Naive thymus-derived CD4-positive, alpha-beta T cell (primary cell): ENCODE measurements at regions not wholly inside any gene's neighbourhood (a gene's known extent, or its start where the extent isn't known, plus 50 kb on each side); places are given as distances from the start of the nearest gene placed in this dataset.

ENCODE experiments used
- ATAC-seq: fragments of 150-1000 bp; cut with Tn5 transposase; 2 replicates; pipeline ENCODE4 v1.10.0; 2021; ENCODE audit warnings: mild to moderate bottlenecking, moderate library complexity
- CTCF ChIA-PET: fragments of 350-600 bp; sonication (Branson Sonifier 250); formaldehyde crosslinking; loops from one replicate; lab custom pipeline; 2021; ENCODE audit warnings: antibody characterized with exemption; lab: Charles Lee
- POLR2A ChIA-PET: fragments of 350-600 bp; sonication (Branson Sonifier 250); formaldehyde crosslinking; loops from one replicate; lab custom pipeline; 2021; ENCODE audit warnings: antibody characterized with exemption, inconsistent platforms; lab: Charles Lee
- DNase-seq, 9 donors: peaks; one replicate each; pipeline versions ENCODE4 v3.0.0 to v3.0.0-alpha.2; 2020 to 2022; ENCODE audit warnings: mixed read lengths in 1 of 9
- H3K27ac ChIP-seq: one replicate; pipeline ENCODE4 v1.7.0; 2013; ENCODE audit warnings: mild to moderate bottlenecking, low read depth, low read length, moderate library complexity
- H3K27me3 ChIP-seq, 2 donors: one replicate each; pipeline ENCODE4 v1.7.0; 2013; ENCODE audit warnings: low read length in 2 of 2, mild to moderate bottlenecking in 2 of 2, moderate library complexity in 2 of 2; ENCODE audit not compliant: control insufficient read depth in 2 of 2, insufficient read depth in 2 of 2
- H3K36me3 ChIP-seq, 3 experiments: 1 replicate in 2 of 3; 2 replicates in 1 of 3; pipeline ENCODE4 v1.7.0; 2013; ENCODE audit warnings: low read length in 3 of 3, mild to moderate bottlenecking in 3 of 3, moderate library complexity in 1 of 3; ENCODE audit not compliant: insufficient read depth in 3 of 3, control insufficient read depth in 2 of 3
- H3K4me1 ChIP-seq, 2 donors: one replicate each; pipeline ENCODE4 v1.7.0; 2013; ENCODE audit warnings: low read length in 2 of 2, mild to moderate bottlenecking in 2 of 2, moderate library complexity in 1 of 2; ENCODE audit not compliant: control insufficient read depth in 2 of 2, insufficient read depth in 2 of 2
- H3K4me3 ChIP-seq: 2 replicates; pipeline ENCODE4 v1.7.0; 2013; ENCODE audit warnings: mild to moderate bottlenecking, low read length
- H3K9me3 ChIP-seq, 3 experiments: 1 replicate in 2 of 3; 2 replicates in 1 of 3; pipeline ENCODE4 v1.7.0; 2013; ENCODE audit warnings: low read length in 3 of 3; ENCODE audit not compliant: control insufficient read depth in 2 of 3
- H3K27ac Mint-ChIP-seq, 9 donors: one replicate each; pipeline ENCODE4 v1.8.0; 2020 to 2022; ENCODE audit warnings: mixed read lengths in 9 of 9, mild to moderate bottlenecking in 8 of 9, moderate library complexity in 5 of 9, inconsistent platforms in 2 of 9
- H3K27me3 Mint-ChIP-seq, 5 donors: one replicate each; pipeline ENCODE4 v1.8.0; 2021 to 2022; ENCODE audit warnings: mixed read lengths in 5 of 5, mild to moderate bottlenecking in 1 of 5
- H3K36me3 Mint-ChIP-seq, 5 donors: one replicate each; pipeline ENCODE4 v1.8.0; 2020 to 2022; ENCODE audit warnings: mixed read lengths in 5 of 5, mild to moderate bottlenecking in 3 of 5, inconsistent platforms in 1 of 5
- H3K4me1 Mint-ChIP-seq, 7 donors: one replicate each; pipeline ENCODE4 v1.8.0; 2020 to 2022; ENCODE audit warnings: mixed read lengths in 7 of 7, mild to moderate bottlenecking in 3 of 7, inconsistent platforms in 1 of 7
- H3K4me3 Mint-ChIP-seq, 10 donors: one replicate each; pipeline ENCODE4 v1.8.0; 2020 to 2022; ENCODE audit warnings: mild to moderate bottlenecking in 10 of 10, mixed read lengths in 10 of 10, moderate library complexity in 6 of 10, inconsistent platforms in 2 of 10
- H3K9me3 Mint-ChIP-seq, 11 donors: one replicate each; pipeline ENCODE4 v1.8.0; 2020 to 2022; ENCODE audit warnings: mixed read lengths in 11 of 11, mild to moderate bottlenecking in 4 of 11, inconsistent platforms in 1 of 11, moderate library complexity in 1 of 11
- intact Hi-C, 2 donors: fragments of 100-400 bp; cut with micrococcal nuclease; formaldehyde crosslinking; loops; one replicate each; pipeline ENCODE4 v1.15.1; 2023

DNA sequence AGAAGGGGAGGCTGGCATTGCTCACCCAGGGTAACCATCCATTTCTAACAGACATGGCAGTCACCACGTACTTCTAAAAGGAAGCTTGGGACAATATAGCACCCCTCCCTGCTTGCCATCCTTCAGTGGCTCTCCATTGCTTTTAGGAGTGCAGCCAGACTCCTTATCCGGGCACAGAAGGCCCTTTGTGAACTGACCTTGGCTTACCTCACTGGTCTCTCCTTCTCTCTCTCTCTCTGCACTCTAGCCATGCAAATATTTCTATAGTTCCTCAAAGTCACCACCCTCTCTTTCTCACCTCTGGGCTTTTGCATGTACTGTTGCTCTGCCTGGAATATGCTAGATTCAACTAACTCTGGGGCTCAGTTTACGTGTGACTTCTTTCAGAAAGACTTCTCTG lies 301.1 kb downstream of the SHQ1 start:
- Mint-ChIP-seq H3K27ac (no peak overlapping the region), H3K9me3 (peaks cover 0 to 2% (median 0%) of the 10 kb centered on the region in 11 donors), H3K27me3 (no peaks in the 10 kb centered on the region), H3K36me3 (peaks cover 0 to 4% (median 3%) of the 10 kb centered on the region in 5 donors), H3K4me1 (peaks cover 18 to 28% (median 25%) of the 10 kb centered on the region in 7 donors), H3K4me3 (no peak overlapping the region)
- ATAC-seq, result no peak
- intact Hi-C loops, result no loop called here
- ChIA-PET CTCF (no interaction called here), POLR2A (no interaction called here)
- no peaks in the 10 kb centered on the region for H3K36me3 ChIP-seq
- no peak overlapping the region for H3K4me3 ChIP-seq
- no peaks in the 10 kb centered on the region for H3K9me3 ChIP-seq
- H3K27ac ChIP-seq, result no peak overlapping the region
- peaks cover 4% of the 10 kb centered on the region in 2 donors for H3K4me1 ChIP-seq
- DNase-seq, result no peak
- no peaks in the 10 kb centered on the region for H3K27me3 ChIP-seq

DNA sequence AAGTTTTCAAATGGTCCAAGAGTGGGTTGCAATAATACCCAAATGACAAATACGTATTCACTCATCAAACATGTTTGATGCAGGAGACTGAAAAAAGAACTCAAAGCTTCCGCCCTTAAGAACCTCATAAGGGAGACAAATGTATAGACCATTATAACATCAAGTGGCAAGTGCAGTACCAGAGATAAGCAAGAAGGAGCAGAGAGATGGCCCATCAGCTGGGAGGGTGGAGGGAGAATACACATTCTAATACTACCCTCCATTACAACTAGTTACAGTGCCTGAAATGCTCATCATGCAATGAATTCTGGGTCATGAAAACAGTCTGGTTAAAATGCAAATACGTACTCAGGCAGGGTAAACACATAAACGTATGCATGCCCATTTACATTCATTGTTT lies 304.0 kb downstream of the SHQ1 start:
- Mint-ChIP-seq H3K4me3 (no peak overlapping the region), H3K4me1 (peaks cover 3 to 9% (median 8%) of the 10 kb centered on the region in 7 donors), H3K27me3 (no peaks in the 10 kb centered on the region), H3K36me3 (peaks cover 0 to 4% (median 4%) of the 10 kb centered on the region in 5 donors), H3K27ac (no peak overlapping the region), H3K9me3 (peaks cover 0 to 5% (median 0%) of the 10 kb centered on the region in 11 donors)
- intact Hi-C loops, result no loop called here
- ChIA-PET CTCF (no interaction called here), POLR2A (no interaction called here)
- Histone ChIP-seq H3K36me3 (no peaks in the 10 kb centered on the region), H3K9me3 (no peaks in the 10 kb centered on the region), H3K27me3 (no peaks in the 10 kb centered on the region), H3K27ac (no peak overlapping the region), H3K4me3 (no peak overlapping the region), H3K4me1 (no peaks in the 10 kb centered on the region)
- DNase-seq (no peak), ATAC-seq (no peak)

DNA sequence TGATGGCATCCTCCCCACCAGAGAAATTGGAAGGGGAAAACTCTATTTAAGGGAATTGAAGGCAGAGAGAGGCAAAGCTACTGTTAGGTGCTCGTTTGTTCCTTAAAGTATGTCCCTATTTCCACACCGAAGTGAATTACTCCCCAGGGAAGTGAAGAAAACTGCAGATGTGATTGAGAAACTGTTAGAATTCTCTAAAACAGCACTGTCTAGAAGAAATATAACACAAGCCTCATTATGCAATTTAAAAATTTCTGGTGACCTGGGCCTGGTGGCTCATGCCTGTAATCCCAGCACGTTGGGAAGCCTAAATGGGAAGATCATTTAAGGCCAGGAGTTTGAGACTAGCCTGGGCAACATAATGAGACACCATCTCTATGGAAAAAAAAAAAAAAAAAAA lies 305.0 kb downstream of the SHQ1 start:
- H3K4me3 Mint-ChIP-seq, result no peak overlapping the region
- peaks cover 0 to 5% (median 0%) of the 10 kb centered on the region in 11 donors for H3K9me3 Mint-ChIP-seq
- CTCF ChIA-PET, result no interaction called here
- ATAC-seq (no peak), DNase-seq (no peak)
- Histone ChIP-seq H3K4me1 (no peaks in the 10 kb centered on the region), H3K36me3 (no peaks in the 10 kb centered on the region), H3K9me3 (no peaks in the 10 kb centered on the region), H3K4me3 (no peak overlapping the region), H3K27me3 (no peaks in the 10 kb centered on the region), H3K27ac (no peak overlapping the region)
- H3K36me3 Mint-ChIP-seq, result peaks cover 0 to 4% (median 4%) of the 10 kb centered on the region in 5 donors
- H3K27me3 Mint-ChIP-seq, result no peaks in the 10 kb centered on the region
- intact Hi-C loops, result no loop called here
- peaks cover 0 to 3% (median 0%) of the 10 kb centered on the region in 7 donors for H3K4me1 Mint-ChIP-seq
- H3K27ac Mint-ChIP-seq, result no peak overlapping the region
- POLR2A ChIA-PET, result no interaction called here

DNA sequence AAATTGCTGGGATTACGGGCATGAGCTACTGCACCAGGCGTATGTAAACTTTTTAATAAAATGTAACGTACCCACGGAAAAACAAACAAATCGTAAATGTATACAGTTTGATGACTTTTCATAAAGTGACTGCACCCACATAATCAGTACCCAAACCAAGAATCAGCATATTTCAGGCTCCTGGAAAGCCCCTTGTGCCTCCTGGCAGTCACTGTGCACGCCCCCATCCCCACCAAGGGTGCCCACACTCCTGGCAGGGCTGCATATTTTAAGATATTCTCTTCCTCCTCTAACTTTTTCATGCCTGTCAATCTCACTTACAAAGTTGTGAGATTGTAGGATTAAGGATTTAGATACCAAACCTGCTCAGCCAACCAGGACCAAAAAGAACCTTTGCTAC lies 305.5 kb downstream of the SHQ1 start:
- H3K27ac ChIP-seq, result no peak overlapping the region
- H3K4me1 ChIP-seq, result no peaks in the 10 kb centered on the region
- Mint-ChIP-seq H3K9me3 (peaks cover 0 to 5% (median 0%) of the 10 kb centered on the region in 11 donors), H3K36me3 (peaks cover 0 to 4% (median 4%) of the 10 kb centered on the region in 5 donors), H3K4me3 (no peak overlapping the region), H3K27me3 (no peaks in the 10 kb centered on the region), H3K27ac (no peak overlapping the region), H3K4me1 (peaks cover 0 to 3% (median 0%) of the 10 kb centered on the region in 7 donors)
- DNase-seq (no peak), ATAC-seq (no peak)
- H3K9me3 ChIP-seq, result no peaks in the 10 kb centered on the region
- ChIA-PET POLR2A (no interaction called here), CTCF (no interaction called here)
- no peaks in the 10 kb centered on the region for H3K36me3 ChIP-seq
- intact Hi-C loops, result no loop called here
- no peaks in the 10 kb centered on the region for H3K27me3 ChIP-seq
- no peak overlapping the region for H3K4me3 ChIP-seq

DNA sequence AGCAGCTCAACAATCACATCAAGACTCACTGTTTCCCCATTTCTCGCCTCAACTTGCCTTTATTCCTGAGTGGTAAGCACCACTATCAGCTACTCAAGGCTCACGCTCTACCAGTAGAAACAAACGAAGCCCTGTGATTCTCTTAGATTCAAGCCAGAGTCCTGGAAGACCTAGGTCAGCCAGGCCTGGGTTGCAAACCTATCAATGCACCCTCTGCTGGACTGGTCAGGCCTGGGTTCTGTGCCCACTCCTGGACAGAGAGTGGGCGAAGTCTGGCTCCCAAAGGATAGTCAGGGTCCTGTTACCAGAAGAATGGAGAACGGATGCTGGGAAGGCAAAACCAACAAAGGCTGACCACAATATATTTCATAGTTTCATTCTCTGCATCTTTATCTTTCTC lies 308.4 kb downstream of the SHQ1 start:
- Mint-ChIP-seq H3K4me3 (no peak overlapping the region), H3K36me3 (peaks cover 0 to 4% (median 2%) of the 10 kb centered on the region in 5 donors), H3K27ac (no peak overlapping the region), H3K9me3 (peaks cover 0 to 5% (median 0%) of the 10 kb centered on the region in 11 donors), H3K4me1 (peaks cover 0 to 5% (median 4%) of the 10 kb centered on the region in 7 donors), H3K27me3 (no peaks in the 10 kb centered on the region)
- Histone ChIP-seq H3K36me3 (no peaks in the 10 kb centered on the region), H3K4me3 (no peak overlapping the region), H3K27ac (no peak overlapping the region), H3K4me1 (no peaks in the 10 kb centered on the region), H3K27me3 (no peaks in the 10 kb centered on the region), H3K9me3 (no peaks in the 10 kb centered on the region)
- intact Hi-C loops, result no loop called here
- ATAC-seq, result no peak
- DNase-seq, result no peak
- ChIA-PET POLR2A (interaction anchor here (0.6 kb wide), 1 partner anchor 17 kb away, joined by 3 read pairs; no protein-coding TSS in a partner anchor), CTCF (no interaction called here)

DNA sequence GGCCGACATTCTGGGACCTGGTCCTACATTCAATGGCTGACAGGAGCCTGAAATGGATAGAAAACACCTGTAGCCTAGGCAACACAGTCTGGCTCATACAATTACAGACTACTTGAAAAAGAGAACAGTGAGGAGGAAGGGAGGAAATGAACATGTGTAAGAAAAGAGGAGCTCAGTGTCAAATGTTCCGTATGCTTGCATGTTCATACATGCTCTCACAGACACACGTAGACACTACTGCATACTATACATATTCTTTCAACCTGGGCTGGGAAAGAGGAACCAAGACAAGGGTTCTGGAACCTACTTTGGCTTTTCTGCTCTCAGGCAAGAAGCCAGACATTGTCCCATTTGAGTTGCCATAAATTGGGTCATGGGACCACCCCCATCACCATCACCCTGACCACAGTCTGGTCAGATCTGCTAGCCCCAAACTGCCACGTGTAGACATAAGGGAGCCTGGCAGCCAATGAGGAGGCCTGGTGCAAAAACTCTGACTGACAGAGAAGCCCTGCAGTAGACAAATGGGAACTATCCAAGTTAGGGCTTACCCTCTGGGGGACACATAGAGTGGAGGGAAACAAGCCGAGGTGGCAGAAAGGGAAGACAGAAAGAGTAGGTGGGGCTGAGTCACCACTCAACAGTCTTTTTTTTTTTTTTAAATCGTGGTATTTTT lies 310.0 kb downstream of the SHQ1 start:
- peaks cover 0 to 9% (median 0%) of the 10 kb centered on the region in 11 donors for H3K9me3 Mint-ChIP-seq
- ChIA-PET CTCF (interaction anchor here (0.7 kb wide), 1 partner anchor 35 kb away, joined by 3 read pairs; no protein-coding TSS in a partner anchor), POLR2A (no interaction called here)
- intact Hi-C loops, result no loop called here
- H3K36me3 ChIP-seq, result no peaks in the 10 kb centered on the region
- H3K27ac Mint-ChIP-seq, result no peak overlapping the region
- H3K27me3 Mint-ChIP-seq, result no peaks in the 10 kb centered on the region
- ATAC-seq (no peak), DNase-seq (no peak)
- H3K4me3 Mint-ChIP-seq, result no peak overlapping the region
- no peak overlapping the region for H3K4me3 ChIP-seq
- peaks cover 0 to 12% (median 8%) of the 10 kb centered on the region in 7 donors for H3K4me1 Mint-ChIP-seq
- no peak overlapping the region for H3K27ac ChIP-seq
- H3K4me1 ChIP-seq, result no peaks in the 10 kb centered on the region
- H3K27me3 ChIP-seq, result no peaks in the 10 kb centered on the region
- H3K9me3 ChIP-seq, result no peaks in the 10 kb centered on the region
- H3K36me3 Mint-ChIP-seq, result peaks cover 0 to 8% (median 4%) of the 10 kb centered on the region in 5 donors

DNA sequence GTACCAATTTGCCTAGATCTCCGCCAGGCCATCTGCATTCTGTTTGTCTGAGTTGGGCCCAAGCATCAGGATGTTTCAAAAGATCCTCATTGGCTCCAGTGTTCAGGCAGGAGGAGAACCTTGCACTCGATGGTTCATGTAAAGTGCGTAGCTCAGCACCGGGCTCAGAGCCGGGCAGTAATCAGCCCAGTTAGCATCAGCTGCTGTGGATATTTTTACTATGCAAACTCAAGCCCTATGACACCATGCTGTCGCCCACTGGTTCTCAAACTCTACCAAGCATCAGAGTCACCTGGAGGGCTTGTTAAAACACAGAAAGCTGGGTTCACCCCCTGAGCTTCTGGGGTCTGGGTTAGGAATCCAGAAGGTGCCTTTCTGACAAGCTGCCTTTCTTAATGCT lies 310.8 kb downstream of the SHQ1 start:
- H3K4me3 ChIP-seq, result no peak overlapping the region
- peaks cover 0 to 1% (median 0%) of the 10 kb centered on the region in 5 donors for H3K27me3 Mint-ChIP-seq
- H3K27me3 ChIP-seq, result no peaks in the 10 kb centered on the region
- intact Hi-C loops, result no loop called here
- peaks cover 0 to 8% (median 4%) of the 10 kb centered on the region in 5 donors for H3K36me3 Mint-ChIP-seq
- no peak overlapping the region for H3K4me3 Mint-ChIP-seq
- peaks cover 0 to 9% (median 0%) of the 10 kb centered on the region in 11 donors for H3K9me3 Mint-ChIP-seq
- POLR2A ChIA-PET, result no interaction called here
- ATAC-seq (no peak), DNase-seq (no peak)
- H3K9me3 ChIP-seq, result no peaks in the 10 kb centered on the region
- H3K27ac Mint-ChIP-seq, result no peak overlapping the region
- H3K27ac ChIP-seq, result no peak overlapping the region
- H3K4me1 Mint-ChIP-seq, result peaks cover 0 to 13% (median 8%) of the 10 kb centered on the region in 7 donors
- no peaks in the 10 kb centered on the region for H3K4me1 ChIP-seq
- CTCF ChIA-PET, result no interaction called here
- no peaks in the 10 kb centered on the region for H3K36me3 ChIP-seq
